H1 (cell line): ENCODE measurements at regions not wholly inside any gene's neighbourhood (a gene's known extent, or its start where the extent isn't known, plus 50 kb on each side); places are given as distances from the start of the nearest gene placed in this dataset.

ENCODE experiments used
- CTCF ChIA-PET: fragments of 300-600 bp; sonication (Branson Sonifier 250); formaldehyde crosslinking; loops from one replicate; lab custom pipeline; 2021; ENCODE audit not compliant: partially characterized antibody; lab: Charles Lee
- POLR2A ChIA-PET: fragments of 300-600 bp; sonication (Branson Sonifier 250); formaldehyde crosslinking; loops from one replicate; lab custom pipeline; 2021; ENCODE audit warnings: inconsistent platforms; ENCODE audit not compliant: partially characterized antibody; lab: Charles Lee
- DNase-seq, 2 experiments: peaks; one replicate each; pipeline versions ENCODE4 v3.0.0 to v3.0.0-alpha.2; 2010 to 2022; ENCODE audit warnings: low spot score in 2 of 2, low read depth in 1 of 2, mixed read lengths in 1 of 2
- FAIRE-seq: peaks from 2 replicates; lab custom pipeline; 2011; peaks lifted over from hg19 to GRCh38; lab: Jason Lieb, UNC
- H2AFZ ChIP-seq: 2 replicates; pipeline ENCODE4 v1.8.1; 2012; ENCODE audit warnings: low read length, inconsistent platforms
- H2AK5ac ChIP-seq: 2 replicates; pipeline ENCODE4 v1.6.1; 2013; ENCODE audit warnings: low read depth, low read length
- H2BK120ac ChIP-seq: replicated peaks from 2 replicates; pipeline ENCODE3; 2013; ENCODE audit warnings: low read depth, low read length, inconsistent platforms
- H2BK12ac ChIP-seq: 2 replicates; pipeline ENCODE4 v1.6.1; 2013; ENCODE audit warnings: low read depth, low read length
- H2BK15ac ChIP-seq: 2 replicates; pipeline ENCODE4 v1.6.1; 2013; ENCODE audit warnings: low read length
- H2BK20ac ChIP-seq: 2 replicates; pipeline ENCODE4 v1.6.1; 2013; ENCODE audit warnings: low read length
- H2BK5ac ChIP-seq: 2 replicates; pipeline ENCODE4 v1.6.1; 2013; ENCODE audit warnings: low read depth, low read length
- H3K14ac ChIP-seq: 2 replicates; pipeline ENCODE4 v1.6.1; 2013; ENCODE audit warnings: inconsistent platforms; ENCODE audit not compliant: insufficient read length
- H3K18ac ChIP-seq: 2 replicates; pipeline ENCODE4 v1.6.1; 2013; ENCODE audit warnings: low read length; ENCODE audit errors: extremely low read depth
- H3K23ac ChIP-seq: 2 replicates; pipeline ENCODE4 v1.6.1; 2013; ENCODE audit warnings: inconsistent platforms; ENCODE audit not compliant: insufficient read length
- H3K23me2 ChIP-seq: 2 replicates; pipeline ENCODE4 v1.6.1; 2013; ENCODE audit warnings: low read depth, low read length
- H3K27ac ChIP-seq: 2 replicates; pipeline ENCODE4 v1.6.1; 2011; ENCODE audit warnings: low read depth, low read length, inconsistent platforms
- H3K27me3 ChIP-seq, 4 experiments: replicated peaks in 1 of 4; 1 replicate in 1 of 4; 2 replicates in 3 of 4; pipeline versions ENCODE4 v1.6.1 to v1.8.1; 2011 to 2013; ENCODE audit warnings: low read length in 3 of 4, mild to moderate bottlenecking in 3 of 4, inconsistent platforms in 2 of 4, mixed read lengths in 2 of 4, moderate library complexity in 1 of 4; ENCODE audit not compliant: control insufficient read depth in 3 of 4, insufficient read depth in 3 of 4; ENCODE audit errors: extremely low read depth in 1 of 4
- H3K36me3 ChIP-seq, 4 experiments: 2 replicates each; pipeline versions ENCODE4 v1.6.1 to v1.8.1; 2011 to 2013; ENCODE audit warnings: mild to moderate bottlenecking in 4 of 4, low read length in 3 of 4, moderate library complexity in 2 of 4, control low read depth in 1 of 4, inconsistent platforms in 1 of 4; ENCODE audit not compliant: insufficient read depth in 4 of 4, control insufficient read depth in 2 of 4
- H3K4ac ChIP-seq: replicated peaks from 2 replicates; pipeline ENCODE3; 2013; ENCODE audit warnings: low read length, low read depth, mixed read lengths, inconsistent platforms; ENCODE audit not compliant: insufficient read length
- H3K4me1 ChIP-seq, 4 experiments: replicated peaks in 1 of 4; 1 replicate in 1 of 4; 2 replicates in 3 of 4; pipeline versions ENCODE4 v1.6.1 to v1.8.1; 2011 to 2013; ENCODE audit warnings: low read length in 3 of 4, inconsistent platforms in 2 of 4, mixed read lengths in 1 of 4; ENCODE audit not compliant: insufficient read depth in 4 of 4, control insufficient read depth in 3 of 4
- H3K4me2 ChIP-seq, 2 experiments: 2 replicates each; pipeline versions ENCODE4 v1.6.1 to v1.8.1; 2011 to 2013; ENCODE audit warnings: low read depth in 2 of 2, low read length in 2 of 2, control low read depth in 1 of 2, inconsistent platforms in 1 of 2, mild to moderate bottlenecking in 1 of 2; ENCODE audit not compliant: insufficient read depth in 1 of 2
- H3K4me3 ChIP-seq, 4 experiments: fragments of 200-600, 300-600 bp in 1 of 4; sonication (generic), shearing (Covaris generic), sonication (Bioruptor Twin) in 1 of 4; 2 replicates each; pipeline versions ENCODE4 v1.5.1 to v1.8.1; 2011 to 2016; ENCODE audit warnings: low read length in 4 of 4, low read depth in 3 of 4, control low read depth in 2 of 4, inconsistent platforms in 2 of 4, mild to moderate bottlenecking in 2 of 4, mixed read lengths in 1 of 4, moderate library complexity in 1 of 4; ENCODE audit not compliant: insufficient read depth in 2 of 4; ENCODE audit errors: extremely low read depth in 1 of 4
- H3K56ac ChIP-seq: replicated peaks from 2 replicates; pipeline ENCODE3; 2013; ENCODE audit warnings: low read depth, mild to moderate bottlenecking, mixed read lengths, low read length, inconsistent platforms; ENCODE audit not compliant: insufficient read length
- H3K79me1 ChIP-seq: 2 replicates; pipeline ENCODE4 v1.6.1; 2013; ENCODE audit warnings: low read depth, low read length, control low read depth
- H3K79me2 ChIP-seq, 2 experiments: 2 replicates each; pipeline versions ENCODE4 v1.6.1 to v1.8.1; 2012 to 2013; ENCODE audit warnings: low read length in 2 of 2, mild to moderate bottlenecking in 2 of 2, inconsistent platforms in 1 of 2; ENCODE audit not compliant: insufficient read depth in 2 of 2, control insufficient read depth in 1 of 2
- H3K9ac ChIP-seq, 4 experiments: replicated peaks in 1 of 4; 1 replicate in 1 of 4; 2 replicates in 3 of 4; pipeline versions ENCODE4 v1.6.1 to v1.8.1; 2011 to 2013; ENCODE audit warnings: low read depth in 3 of 4, low read length in 3 of 4, control low read depth in 2 of 4, mild to moderate bottlenecking in 2 of 4, moderate library complexity in 2 of 4, inconsistent platforms in 1 of 4; ENCODE audit errors: extremely low read depth in 1 of 4
- H3K9me3 ChIP-seq, 2 experiments: 2 replicates each; pipeline versions ENCODE4 v1.6.1 to v1.8.1; 2012 to 2013; ENCODE audit warnings: mild to moderate bottlenecking in 2 of 2, moderate library complexity in 2 of 2, control low read depth in 1 of 2, inconsistent platforms in 1 of 2, low read depth in 1 of 2, low read length in 1 of 2, mixed read lengths in 1 of 2; ENCODE audit not compliant: insufficient read depth in 2 of 2
- H4K20me1 ChIP-seq, 2 experiments: replicated peaks in 1 of 2; 2 replicates each; pipeline versions ENCODE3 to v1.8.1; 2011 to 2013; ENCODE audit warnings: inconsistent platforms in 2 of 2, low read length in 2 of 2, mild to moderate bottlenecking in 1 of 2; ENCODE audit not compliant: insufficient read depth in 2 of 2, control insufficient read depth in 1 of 2
- H4K5ac ChIP-seq: 2 replicates; pipeline ENCODE4 v1.6.1; 2013; ENCODE audit warnings: low read length, low read depth, mixed read lengths, inconsistent platforms; ENCODE audit not compliant: insufficient read length
- H4K8ac ChIP-seq: 2 replicates; pipeline ENCODE4 v1.8.0; 2013; ENCODE audit warnings: mild to moderate bottlenecking, moderate library complexity, low read length, inconsistent platforms; ENCODE audit not compliant: insufficient read depth; ENCODE audit errors: extremely low read depth
- H4K91ac ChIP-seq: replicated peaks from 2 replicates; pipeline ENCODE3; 2013; ENCODE audit warnings: low read length, mixed read lengths, inconsistent platforms; ENCODE audit not compliant: insufficient read length
- EGR1 ChIP-seq: IDR thresholded peaks from 2 replicates; pipeline ENCODE4 v1.6.1; 2011; ENCODE audit warnings: low read depth, low read length, borderline replicate concordance
- EP300 ChIP-seq, 2 experiments: IDR thresholded peaks; 1 replicate in 1 of 2; 2 replicates in 1 of 2; pipeline ENCODE4 v1.6.1; 2011 to 2012; ENCODE audit warnings: low read depth in 2 of 2, low read length in 2 of 2, mild to moderate bottlenecking in 2 of 2, borderline replicate concordance in 1 of 2, inconsistent platforms in 1 of 2, moderate library complexity in 1 of 2
- GTF2F1 ChIP-seq: IDR thresholded peaks from 2 replicates; pipeline ENCODE4 v1.6.1; 2012; ENCODE audit warnings: low read depth, low read length, improper control_type of control experiment, borderline replicate concordance
- KDM5A ChIP-seq: fragments of 200-600 bp; IDR thresholded peaks from 2 replicates; pipeline ENCODE4 v1.7.1; 2012; ENCODE audit warnings: mild to moderate bottlenecking, low read length, inconsistent platforms, mixed read lengths
- NRF1 ChIP-seq: IDR thresholded peaks from 2 replicates; pipeline ENCODE4 v1.6.1; 2011; ENCODE audit warnings: mild to moderate bottlenecking, low read depth, low read length, improper control_type of control experiment
- POLR2A ChIP-seq, 2 experiments: IDR thresholded peaks; 1 replicate in 1 of 2; 2 replicates in 1 of 2; pipeline ENCODE4 v1.6.1; 2011; ENCODE audit warnings: low read depth in 2 of 2, low read length in 2 of 2, mild to moderate bottlenecking in 2 of 2; ENCODE audit errors: control extremely low read depth in 1 of 2
- RAD21 ChIP-seq, 2 experiments: IDR thresholded peaks in 1 of 2; conservative IDR thresholded peaks in 1 of 2; 2 replicates each; pipeline ENCODE4 v1.6.1; 2011; ENCODE audit warnings: low read depth in 2 of 2, low read length in 2 of 2, improper control_type of control experiment in 1 of 2, inconsistent platforms in 1 of 2, mild to moderate bottlenecking in 1 of 2, moderate library complexity in 1 of 2
- RFX5 ChIP-seq: IDR thresholded peaks from 2 replicates; pipeline ENCODE4 v1.6.1; 2011; ENCODE audit warnings: low read depth, low read length, improper control_type of control experiment, borderline replicate concordance
- SIN3A ChIP-seq, 2 experiments: IDR thresholded peaks in 1 of 2; conservative IDR thresholded peaks in 1 of 2; 2 replicates each; pipeline ENCODE4 v1.6.1; 2011 to 2012; ENCODE audit warnings: low read length in 2 of 2, improper control_type of control experiment in 1 of 2, low read depth in 1 of 2, mild to moderate bottlenecking in 1 of 2
- SIRT6 ChIP-seq: IDR thresholded peaks from one replicate; pipeline ENCODE4 v1.7.1; 2012; ENCODE audit warnings: low read length, inconsistent platforms
- SUZ12 ChIP-seq: fragments of 200-600 bp; sonication (generic); IDR thresholded peaks from 2 replicates; pipeline ENCODE4 v1.6.1; 2012; ENCODE audit warnings: mild to moderate bottlenecking, inconsistent platforms, low read length, moderate library complexity, mixed read lengths
- TAF1 ChIP-seq: IDR thresholded peaks from 2 replicates; pipeline ENCODE4 v1.6.1; 2011; ENCODE audit warnings: mild to moderate bottlenecking, low read depth, low read length
- TEAD4 ChIP-seq: IDR thresholded peaks from 2 replicates; pipeline ENCODE4 v1.6.1; 2012; ENCODE audit warnings: low read depth, low read length, inconsistent platforms, mixed read lengths
- ZNF274 ChIP-seq: IDR thresholded peaks from 2 replicates; pipeline ENCODE4 v1.7.0; 2012; ENCODE audit warnings: low read length, borderline replicate concordance; ENCODE audit errors: extremely low read depth
- WGBS, 2 experiments: shearing (Covaris generic) in 1 of 2; methylation state at CpG; one replicate each; pipeline versions ENCODE4 v1.1.6 to v1.1.7; 2013 to 2015; ENCODE audit warnings: low lambda C conversion rate in 2 of 2, mixed read lengths in 2 of 2, inconsistent platforms in 1 of 2, low coverage in 1 of 2, missing lambda C conversion rate in 1 of 2; ENCODE audit not compliant: insufficient replicate concordance in 2 of 2, insufficient coverage in 1 of 2, insufficient read length in 1 of 2; ENCODE audit errors: extremely low coverage in 1 of 2, missing lambda C conversion rate in 1 of 2; 5-methylcytosine and 5-hydroxymethylcytosine counted together
- TF ChIP-seq, protein P1 (sequence below): IDR thresholded peaks from 2 replicates; pipeline ENCODE4 v1.6.1; 2011; ENCODE audit warnings: low read depth, mild to moderate bottlenecking, low read length; ENCODE audit not compliant: insufficient read depth

GRCh38 chr1:239302696-239303095 lies 83.7 kb upstream of the CHRM3 start:
- Histone ChIP-seq H2BK20ac (no peak overlapping the region), H3K56ac (no peak overlapping the region), H3K4me1 (no peaks in the 10 kb centered on the region), H3K4ac (no peak overlapping the region), H3K36me3 (no peaks in the 10 kb centered on the region), H3K27me3 (no peaks in the 10 kb centered on the region), H2BK12ac (no peak overlapping the region; the same call in 1 of the 2 replicates), H2AFZ (no peak overlapping the region), H3K23me2 (no peaks in the 10 kb centered on the region), H3K79me1 (no peaks in the 10 kb centered on the region), H2BK5ac (no peak overlapping the region), H4K5ac (no peak overlapping the region), H4K20me1 (no peaks in the 10 kb centered on the region), H3K23ac (no peak overlapping the region), H4K91ac (no peak overlapping the region), H3K4me3 (no peak overlapping the region), H3K9me3 (no peaks in the 10 kb centered on the region), H4K8ac (no peak overlapping the region; the same call in 1 of the 2 replicates), H3K18ac (no peak overlapping the region), H3K79me2 (no peaks in the 10 kb centered on the region), H3K27ac (no peak overlapping the region), H2AK5ac (no peak overlapping the region), H3K4me2 (no peak overlapping the region), H2BK120ac (no peak overlapping the region), H3K9ac (no peak overlapping the region), H3K14ac (no peak overlapping the region), H2BK15ac (no peak overlapping the region)
- ChIA-PET POLR2A (no interaction called here), CTCF (interaction anchor here (0.7 kb wide), 1 partner anchor 897 kb away, joined by 3 read pairs; no protein-coding TSS in a partner anchor)
- FAIRE-seq (no peak), DNase-seq (no peak)
- 95% methylated on average over 3 of the region's 3 CpGs; no CpG with 5 or more reads in 1 of the 2 experiments for WGBS, 2 experiments
- no peak for TF ChIP-seq RAD21 (IDR thresholded peaks at IDR 0.05 in 1 of 2, conservative IDR thresholded peaks at IDR 0.05 in 1 of 2; ENCODE audit: low read depth in 2 of 2, low read length in 2 of 2)
- TF ChIP-seq KDM5A: no peak
- TF ChIP-seq SIN3A (conservative IDR thresholded peaks at IDR 0.05 in 1 of 2, IDR thresholded peaks at IDR 0.05 in 1 of 2; ENCODE audit: low read depth in 1 of 2, low read length in 2 of 2): no peak
- TF ChIP-seq NRF1: no peak
- TF ChIP-seq SIRT6: no peak
- no peak for TF ChIP-seq TAF1
- no peak for TF ChIP-seq RFX5
- no peak for TF ChIP-seq ZNF274
- no peak for TF ChIP-seq GTF2F1
- no peak for TF ChIP-seq SUZ12
- TF ChIP-seq EP300 (IDR thresholded peaks at IDR 0.05; ENCODE audit: borderline replicate concordance in 1 of 2, low read depth in 2 of 2, low read length in 2 of 2): no peak
- TF ChIP-seq EGR1: no peak
- TF ChIP-seq, protein P1, sequence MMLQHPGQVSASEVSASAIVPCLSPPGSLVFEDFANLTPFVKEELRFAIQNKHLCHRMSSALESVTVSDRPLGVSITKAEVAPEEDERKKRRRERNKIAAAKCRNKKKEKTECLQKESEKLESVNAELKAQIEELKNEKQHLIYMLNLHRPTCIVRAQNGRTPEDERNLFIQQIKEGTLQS: no peak
- no peak for TF ChIP-seq TEAD4
- no peak for TF ChIP-seq POLR2A (IDR thresholded peaks at IDR 0.05; ENCODE audit: control extremely low read depth in 1 of 2, low read depth in 2 of 2, low read length in 2 of 2)
